IPS-NIHi7 (cell line): ENCODE measurements at regions not wholly inside any gene's neighbourhood (a gene's known extent, or its start where the extent isn't known, plus 50 kb on each side); places are given as distances from the start of the nearest gene placed in this dataset.

Source experiments
- DNase-seq: peaks from one replicate; pipeline ENCODE4 v3.0.0; 2012; ENCODE audit warnings: mixed read lengths; ENCODE audit errors: extremely low spot score

DNA sequence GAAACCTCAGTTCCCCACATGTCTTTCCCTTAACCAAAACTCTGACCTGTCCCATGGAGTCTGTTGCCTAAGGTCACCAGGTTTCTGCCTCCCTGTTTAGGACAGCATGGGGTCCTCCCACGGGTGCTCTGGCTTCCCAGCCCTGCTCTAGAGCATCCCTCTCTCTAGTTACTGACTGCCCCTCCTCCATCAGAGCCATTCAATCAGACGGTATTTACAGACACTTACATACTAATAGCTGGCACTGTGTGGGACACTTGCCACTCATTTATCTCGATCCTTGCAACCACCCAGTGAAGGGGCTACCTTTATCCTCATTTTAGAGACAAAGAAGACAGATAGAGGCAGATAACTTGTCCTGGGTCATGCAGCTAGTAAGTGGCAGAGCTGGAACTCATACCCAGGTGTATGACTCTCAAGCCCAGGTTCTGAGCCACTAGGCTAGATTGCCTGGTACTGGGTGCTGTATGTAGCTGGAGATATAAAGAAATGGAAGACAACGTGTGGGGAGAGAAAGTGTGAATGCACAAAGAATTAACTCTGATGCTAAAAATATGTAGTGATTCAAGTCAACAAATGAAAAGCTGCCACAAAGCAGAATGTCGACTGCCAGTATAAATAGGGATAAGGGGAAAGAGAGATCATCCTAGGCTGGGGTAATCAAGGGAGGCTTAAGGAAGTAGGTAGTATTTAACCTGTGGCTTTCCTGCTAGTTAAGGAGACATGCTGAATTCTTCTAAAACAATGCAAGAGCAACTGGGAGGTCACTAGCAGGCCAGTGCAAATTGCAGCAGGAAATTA, 52.5 kb upstream of the PDE8B start:
- DNase-seq: no peak

- DNase-seq: no peak
Measured at GRCh38 chr5:77156379-77156778, 54.1 kb upstream of the PDE8B start.

GRCh38 chr5:77155179-77155785, 55.2 kb upstream of the PDE8B start:
- DNase-seq: no peak

DNA sequence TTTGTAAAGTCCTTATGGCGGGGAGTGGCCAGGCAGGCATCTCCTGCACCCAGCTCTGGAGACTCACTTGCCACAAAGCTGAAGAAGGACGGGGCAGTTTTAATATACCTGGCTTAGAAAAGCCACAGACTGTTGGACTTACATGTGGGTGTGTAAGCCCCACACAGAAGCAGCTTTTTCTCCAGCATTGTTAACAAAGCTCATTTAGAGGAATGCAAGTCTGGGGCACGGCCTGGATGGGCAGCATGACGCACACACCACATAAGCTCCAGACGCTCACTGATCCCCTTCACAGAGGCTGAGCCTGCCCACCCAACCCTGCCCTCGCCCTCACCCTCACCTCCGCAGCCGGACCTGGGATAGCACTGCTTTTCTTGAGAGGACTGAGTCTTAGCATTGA, 58.0 kb upstream of the PDE8B start:
- DNase-seq: no peak

- DNase-seq: no peak
Measured at GRCh38 chr5:77151501-77151900, 59.0 kb upstream of the PDE8B start.

GRCh38 chr5:77146896-77147295, 59.8 kb upstream of the ZBED3 start:
- no peak for DNase-seq

DNA sequence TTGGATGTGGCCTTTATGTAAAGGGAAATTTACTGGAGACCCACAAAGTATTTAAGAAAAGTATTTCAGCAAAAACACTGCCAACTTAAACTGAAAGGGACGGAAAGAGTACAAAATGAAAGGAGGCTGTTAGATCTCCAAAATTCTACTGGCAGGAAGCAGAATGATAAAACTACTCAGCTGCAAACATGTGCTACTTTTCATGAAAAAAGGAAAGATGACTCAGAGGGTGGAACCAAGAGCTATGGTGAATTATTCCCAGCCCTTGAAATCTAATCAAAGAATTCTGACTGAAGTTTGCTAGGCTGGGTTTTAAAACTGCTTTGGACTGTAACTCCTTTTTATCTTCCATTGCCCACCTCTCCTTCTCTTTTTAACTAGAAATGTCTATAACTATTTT, 58.6 kb upstream of the ZBED3 start:
- no peak for DNase-seq

DNA sequence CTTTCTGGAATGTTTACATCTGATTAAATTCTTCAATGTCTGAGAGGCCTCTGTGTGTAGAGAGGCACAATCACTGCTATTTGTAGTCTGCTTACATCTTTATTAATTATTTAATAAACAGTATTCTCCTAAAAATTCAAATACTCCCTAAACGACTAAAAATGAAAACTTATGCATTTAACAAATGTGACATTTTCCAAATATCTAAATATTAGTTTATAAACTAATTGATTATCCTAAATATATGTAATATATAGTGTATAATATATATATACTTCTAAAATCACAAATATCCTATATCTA, 57.7 kb upstream of the ZBED3 start:
- DNase-seq: no peak

DNA sequence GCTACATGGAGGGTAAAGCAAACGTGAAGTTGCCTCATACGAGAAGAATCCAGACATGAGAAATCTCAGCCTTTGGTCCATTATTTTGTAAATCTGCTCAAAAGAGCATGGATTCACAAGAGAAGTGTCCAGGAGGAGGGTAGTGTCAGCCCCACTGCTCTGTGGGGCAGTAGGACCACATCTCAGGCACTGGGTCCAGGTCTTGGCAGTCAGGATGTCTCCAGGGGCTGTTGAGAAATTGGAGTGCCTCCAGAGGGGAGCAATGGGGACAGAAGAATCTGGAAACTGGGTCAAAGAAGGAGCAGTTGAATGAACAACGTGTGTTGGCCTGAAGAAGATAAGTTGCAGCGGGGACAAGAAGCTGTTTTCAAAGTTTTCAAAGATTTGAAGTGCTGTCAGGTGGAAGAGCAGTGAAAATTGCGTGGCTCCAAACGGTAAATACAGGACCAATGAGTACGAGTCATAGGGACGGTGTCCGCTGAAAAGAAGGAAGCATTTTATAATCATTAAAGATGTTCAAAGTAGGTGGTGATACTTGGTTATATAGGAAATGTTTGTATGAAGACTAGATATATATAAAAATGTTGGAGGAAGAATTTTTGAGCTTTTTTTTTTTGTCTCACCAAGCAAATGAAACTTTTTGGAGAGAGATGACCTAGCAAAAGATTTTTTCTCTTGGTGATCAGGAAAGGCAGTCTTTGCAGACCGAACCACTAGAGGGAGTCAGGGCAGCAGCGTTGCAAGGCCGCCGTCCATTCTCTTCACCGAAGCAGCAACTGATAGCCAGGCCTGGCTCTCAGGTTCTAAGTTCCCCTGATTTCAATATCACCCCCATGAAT, 57.1 kb upstream of the ZBED3 start:
- peak; percentile 76 for DNase-seq

- DNase-seq: no peak
Measured at GRCh38 chr5:77140350-77140749, 53.3 kb upstream of the ZBED3 start.

GRCh38 chr5:77139001-77139400, 51.9 kb upstream of the ZBED3 start:
- no peak for DNase-seq
